ENCODE measurements at regions not wholly inside any gene's neighbourhood (a gene's known extent, or its start where the extent isn't known, plus 50 kb on each side); places are given as distances from the start of the nearest gene placed in this dataset.
"Not testable (repeated sequence)": the region's sequence is repeated elsewhere in the genome, so short reads cannot be mapped to it uniquely, and the experiment has no call there.

GRCh38 chr22:23453277-23453676, 126.8 kb downstream of the IGLL1 start:
- POLR2A ChIA-PET, result no interaction called here
- peaks cover 20% of the 10 kb centered on the region for H3K4me1 Mint-ChIP-seq (ENCODE audit: low read depth)
- ATAC-seq (no peak), DNase-seq (no peak)
- CTCF ChIA-PET, result no interaction called here
- no peak overlapping the region for H3K27ac Mint-ChIP-seq
- H3K4me3 Mint-ChIP-seq, result no peak overlapping the region
- peaks cover 24% of the 10 kb centered on the region for H3K27me3 Mint-ChIP-seq (ENCODE audit: low read depth)
- no peaks in the 10 kb centered on the region for H3K9me3 Mint-ChIP-seq (ENCODE audit: insufficient read depth)
- H3K36me3 Mint-ChIP-seq (ENCODE audit: low read depth), result no peaks in the 10 kb centered on the region

DNA sequence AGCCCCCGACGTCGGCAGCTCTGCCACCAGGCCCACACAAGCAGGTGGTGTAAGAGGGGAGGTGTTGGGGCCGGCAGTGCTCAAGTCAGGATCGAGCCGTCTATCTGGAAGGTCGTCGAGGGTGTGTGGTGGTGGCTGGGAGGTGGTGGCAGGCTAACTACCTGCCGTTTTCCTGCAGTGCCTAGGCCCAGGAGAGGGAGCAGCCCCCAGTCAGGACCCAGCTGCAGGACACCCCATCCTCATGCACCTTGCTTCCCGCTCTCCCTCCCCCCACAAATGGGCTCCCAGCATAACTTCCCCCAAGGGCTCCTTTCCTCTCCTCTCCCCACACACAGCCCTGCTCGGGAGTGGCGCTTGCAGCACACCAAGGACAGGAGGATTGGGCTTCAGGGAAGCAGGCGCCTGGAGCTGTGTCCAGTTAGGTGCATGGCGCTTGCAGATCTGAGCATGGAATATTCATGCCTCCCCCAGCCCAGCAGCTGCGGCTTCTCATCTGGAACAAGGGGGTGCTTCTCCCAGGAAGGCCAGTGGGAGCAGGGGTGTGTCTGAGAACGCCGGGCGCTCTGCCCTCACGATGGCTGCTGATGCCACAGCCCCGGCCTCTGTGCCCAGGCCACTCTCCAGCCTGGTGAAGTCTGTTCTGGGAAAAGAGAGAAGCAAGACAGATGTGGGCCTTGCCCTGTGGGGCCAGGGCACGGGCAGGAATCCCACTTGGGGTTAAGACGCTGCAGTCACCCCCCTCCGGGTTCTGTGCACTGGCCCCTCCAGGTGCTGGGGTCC, 127.7 kb downstream of the IGLL1 start:
- ATAC-seq (no peak), DNase-seq (no peak)
- H3K9me3 Mint-ChIP-seq (ENCODE audit: insufficient read depth), result no peaks in the 10 kb centered on the region
- no peak overlapping the region for H3K4me3 Mint-ChIP-seq
- H3K27me3 Mint-ChIP-seq (ENCODE audit: low read depth), result peaks cover 20% of the 10 kb centered on the region
- CTCF ChIA-PET, result no interaction called here
- peaks cover 15% of the 10 kb centered on the region for H3K4me1 Mint-ChIP-seq (ENCODE audit: low read depth)
- POLR2A ChIA-PET, result no interaction called here
- no peaks in the 10 kb centered on the region for H3K36me3 Mint-ChIP-seq (ENCODE audit: low read depth)
- H3K27ac Mint-ChIP-seq, result no peak overlapping the region

GRCh38 chr22:23451452-23452230, 128.4 kb downstream of the IGLL1 start:
- H3K4me3 Mint-ChIP-seq; DNase-seq; H3K36me3 Mint-ChIP-seq (ENCODE audit: low read depth); ATAC-seq; CTCF ChIA-PET; H3K9me3 Mint-ChIP-seq (ENCODE audit: insufficient read depth); POLR2A ChIA-PET; H3K27ac Mint-ChIP-seq; H3K4me1 Mint-ChIP-seq (ENCODE audit: low read depth): not testable (repeated sequence)
- peaks cover 17% of the 10 kb centered on the region for H3K27me3 Mint-ChIP-seq (ENCODE audit: low read depth)

GRCh38 chr22:23450821-23451220, 129.3 kb downstream of the IGLL1 start:
- H3K9me3 Mint-ChIP-seq (ENCODE audit: insufficient read depth); H3K36me3 Mint-ChIP-seq (ENCODE audit: low read depth); H3K4me3 Mint-ChIP-seq; ATAC-seq; POLR2A ChIA-PET; DNase-seq; CTCF ChIA-PET; H3K4me1 Mint-ChIP-seq (ENCODE audit: low read depth); H3K27ac Mint-ChIP-seq: not testable (repeated sequence)
- peaks cover 11% of the 10 kb centered on the region for H3K27me3 Mint-ChIP-seq (ENCODE audit: low read depth)

DNA sequence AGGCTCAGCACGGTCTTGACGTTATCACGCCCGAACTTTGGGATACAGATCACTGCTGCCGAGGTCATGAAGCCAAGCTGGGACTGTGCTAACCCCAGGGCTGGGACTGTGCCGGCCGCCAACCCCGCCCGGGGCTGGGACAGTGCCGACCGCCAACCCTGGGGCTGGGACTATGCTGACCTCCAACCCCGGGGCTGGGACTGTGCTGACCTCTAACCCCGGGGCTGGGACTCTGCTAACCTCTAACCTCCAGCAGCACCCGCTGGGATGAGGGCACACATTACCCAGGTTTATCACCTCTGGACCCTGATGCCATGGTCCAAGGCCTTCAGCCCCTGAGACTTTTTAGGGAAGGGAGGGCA, 129.7 kb downstream of the IGLL1 start:
- H3K36me3 Mint-ChIP-seq (ENCODE audit: low read depth), result peaks cover 3% of the 10 kb centered on the region
- H3K4me1 Mint-ChIP-seq (ENCODE audit: low read depth), result peaks cover 1% of the 10 kb centered on the region
- no peak for DNase-seq
- H3K4me3 Mint-ChIP-seq, result no peak overlapping the region
- ChIA-PET CTCF (interaction anchor here (0.9 kb wide), 1 partner anchor 160 kb away, joined by 3 read pairs; no protein-coding TSS in a partner anchor), POLR2A (no interaction called here)
- no peak overlapping the region for H3K27ac Mint-ChIP-seq
- H3K9me3 Mint-ChIP-seq (ENCODE audit: insufficient read depth), result peaks cover 7% of the 10 kb centered on the region
- no peak for ATAC-seq
- peaks cover 11% of the 10 kb centered on the region for H3K27me3 Mint-ChIP-seq (ENCODE audit: low read depth)

- ATAC-seq; H3K27ac Mint-ChIP-seq; H3K9me3 Mint-ChIP-seq (ENCODE audit: insufficient read depth); POLR2A ChIA-PET; H3K36me3 Mint-ChIP-seq (ENCODE audit: low read depth); H3K27me3 Mint-ChIP-seq (ENCODE audit: low read depth); H3K4me3 Mint-ChIP-seq; H3K4me1 Mint-ChIP-seq (ENCODE audit: low read depth); DNase-seq: not testable (repeated sequence)
- CTCF ChIA-PET, result interaction anchor here (0.9 kb wide), 1 partner anchor 159 kb away, joined by 3 read pairs; no protein-coding TSS in a partner anchor
These were observed 130.2 kb downstream of the IGLL1 start for GRCh38 chr22:23449748-23450433.

GRCh38 chr22:23448499-23449288, 131.4 kb downstream of the IGLL1 start:
- ATAC-seq; DNase-seq; H3K36me3 Mint-ChIP-seq (ENCODE audit: low read depth); H3K4me3 Mint-ChIP-seq; H3K4me1 Mint-ChIP-seq (ENCODE audit: low read depth); H3K9me3 Mint-ChIP-seq (ENCODE audit: insufficient read depth); CTCF ChIA-PET; POLR2A ChIA-PET; H3K27ac Mint-ChIP-seq; H3K27me3 Mint-ChIP-seq (ENCODE audit: low read depth): not testable (repeated sequence)

DNA sequence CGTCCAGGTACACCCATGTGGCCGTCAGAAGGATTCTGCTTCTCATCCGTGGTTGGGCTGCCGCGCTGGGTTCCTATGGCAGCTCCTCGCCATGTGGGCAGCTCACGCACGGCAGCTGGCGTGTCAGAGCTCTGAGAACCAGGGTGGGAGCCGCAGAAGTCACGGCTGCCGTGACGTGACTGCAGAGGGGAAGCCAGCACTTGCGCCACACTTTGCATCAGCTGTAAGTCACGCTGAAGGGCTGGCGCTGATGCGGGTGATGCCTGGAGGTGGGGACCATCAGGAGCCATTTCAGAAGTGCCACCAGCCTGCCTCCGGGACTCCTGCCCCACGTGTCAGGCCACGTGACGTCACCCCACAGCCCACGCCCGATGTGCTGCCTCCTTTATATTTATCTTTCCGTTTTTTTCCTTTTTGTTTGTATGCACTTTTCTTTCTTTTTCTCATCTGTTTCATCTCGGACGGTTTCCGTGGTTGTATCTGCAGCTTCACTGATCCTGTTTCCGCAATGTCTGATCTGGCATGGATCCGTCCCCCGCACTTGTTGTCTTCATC, 133.2 kb downstream of the IGLL1 start:
- H3K4me1 Mint-ChIP-seq (ENCODE audit: low read depth), result peaks cover 1% of the 10 kb centered on the region
- ChIA-PET CTCF (no interaction called here), POLR2A (no interaction called here)
- H3K4me3 Mint-ChIP-seq, result no peak overlapping the region
- no peak for DNase-seq
- H3K9me3 Mint-ChIP-seq (ENCODE audit: insufficient read depth), result peaks cover 10% of the 10 kb centered on the region
- peaks cover 11% of the 10 kb centered on the region for H3K27me3 Mint-ChIP-seq (ENCODE audit: low read depth)
- peaks cover 3% of the 10 kb centered on the region for H3K36me3 Mint-ChIP-seq (ENCODE audit: low read depth)
- H3K27ac Mint-ChIP-seq, result no peak overlapping the region
- no peak for ATAC-seq

DNA sequence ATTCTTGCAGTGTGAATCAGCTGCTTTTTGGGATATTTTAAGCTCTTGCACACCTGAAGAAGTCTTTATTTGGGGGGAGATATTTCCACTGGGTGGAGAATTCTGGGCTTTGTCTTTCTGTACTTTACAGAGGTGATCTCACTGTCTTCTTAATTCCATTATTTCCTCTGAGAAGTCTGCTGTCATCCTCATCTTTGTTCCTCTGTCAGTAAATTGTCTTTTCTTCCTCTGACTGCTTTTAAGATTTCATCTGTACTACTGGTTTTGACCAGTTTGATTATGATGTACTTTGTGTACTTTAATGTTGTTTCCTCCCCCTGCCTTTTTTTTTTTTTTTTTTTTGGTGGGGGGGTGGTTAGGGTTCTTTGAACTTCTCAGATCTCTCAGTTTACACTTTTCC, 133.9 kb downstream of the IGLL1 start:
- H3K36me3 Mint-ChIP-seq (ENCODE audit: low read depth); H3K9me3 Mint-ChIP-seq (ENCODE audit: insufficient read depth); CTCF ChIA-PET; ATAC-seq; H3K27ac Mint-ChIP-seq; POLR2A ChIA-PET; H3K4me3 Mint-ChIP-seq; DNase-seq; H3K4me1 Mint-ChIP-seq (ENCODE audit: low read depth): not testable (repeated sequence)
- H3K27me3 Mint-ChIP-seq (ENCODE audit: low read depth), result peaks cover 14% of the 10 kb centered on the region

- DNase-seq; H3K36me3 Mint-ChIP-seq (ENCODE audit: low read depth); CTCF ChIA-PET: not testable (repeated sequence)
These were observed 136.2 kb downstream of the IGLL1 start for GRCh38 chr22:23443905-23444304.

DNA sequence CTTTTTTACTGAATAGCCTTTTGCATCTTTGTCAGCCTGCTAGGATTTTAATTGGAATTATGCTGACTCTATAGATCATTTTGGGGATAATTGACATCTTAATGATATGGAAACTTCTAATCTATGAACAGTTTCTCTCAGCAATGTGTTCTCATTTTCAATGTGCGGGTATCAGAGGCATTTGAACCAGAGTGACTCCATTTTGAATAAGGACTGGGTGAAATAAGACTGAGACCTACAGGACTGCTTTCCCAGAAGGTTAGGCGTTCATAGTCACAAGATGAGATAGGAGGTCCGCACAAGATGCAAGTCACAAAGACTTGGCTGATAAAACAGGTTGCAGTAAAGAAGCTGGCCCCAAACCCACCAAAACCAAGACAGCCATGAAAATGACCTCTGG, 140.5 kb downstream of the IGLL1 start:
- H3K9me3 Mint-ChIP-seq (ENCODE audit: insufficient read depth); ATAC-seq; DNase-seq; CTCF ChIA-PET; H3K4me1 Mint-ChIP-seq (ENCODE audit: low read depth); H3K4me3 Mint-ChIP-seq; POLR2A ChIA-PET; H3K36me3 Mint-ChIP-seq (ENCODE audit: low read depth); H3K27ac Mint-ChIP-seq: not testable (repeated sequence)
- H3K27me3 Mint-ChIP-seq (ENCODE audit: low read depth), result peaks cover 17% of the 10 kb centered on the region

More at GRCh38 chr22:23443905-23444304, 136.2 kb downstream of the IGLL1 start:
- H3K4me3 Mint-ChIP-seq; H3K4me1 Mint-ChIP-seq (ENCODE audit: low read depth); H3K27ac Mint-ChIP-seq; POLR2A ChIA-PET; H3K9me3 Mint-ChIP-seq (ENCODE audit: insufficient read depth); ATAC-seq: not testable (repeated sequence)
- peaks cover 16% of the 10 kb centered on the region for H3K27me3 Mint-ChIP-seq (ENCODE audit: low read depth)

Data from activated CD8-positive, alpha-beta T cell treated with anti-CD3 and anti-CD28 coated beads, Interleukin-2, amount 10 ng/mL, durations not matched to agents 7 days and 5 days (primary cell).